GM21390 (cell line): ENCODE measurements at regions not wholly inside any gene's neighbourhood (a gene's known extent, or its start where the extent isn't known, plus 50 kb on each side); places are given as distances from the start of the nearest gene placed in this dataset.
"Not testable (repeated sequence)": the region's sequence is repeated elsewhere in the genome, so short reads cannot be mapped to it uniquely, and the experiment has no call there.

Experiments
- ATAC-seq: cut with Tn5 transposase; IDR thresholded peaks from one replicate; pipeline ENCODE4 v1.9.1; 2021; ENCODE audit not compliant: unreplicated experiment

DNA sequence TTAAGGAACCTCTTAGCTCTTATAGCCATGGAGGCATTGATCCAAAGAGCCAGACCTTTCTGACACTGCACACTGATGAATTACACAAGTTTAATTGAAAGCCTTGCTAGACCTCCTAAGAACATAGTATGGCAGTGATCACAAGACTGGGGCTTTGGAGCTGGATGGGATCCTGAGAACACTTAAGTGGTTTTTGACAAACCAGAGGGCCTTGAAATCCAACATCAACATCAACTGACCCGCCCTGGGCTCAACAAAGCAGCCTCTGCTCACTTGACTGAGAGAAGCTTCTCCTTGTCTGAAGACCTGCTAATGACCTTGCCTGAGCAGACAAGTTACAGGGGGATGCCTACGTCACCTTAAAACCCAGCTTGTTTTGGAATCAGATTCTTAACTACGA lies 257.6 kb downstream of the KLF13 start:
- ATAC-seq = no peak

GRCh38 chr15:31585240-31585639 lies 258.6 kb downstream of the KLF13 start:
- ATAC-seq = no peak

DNA sequence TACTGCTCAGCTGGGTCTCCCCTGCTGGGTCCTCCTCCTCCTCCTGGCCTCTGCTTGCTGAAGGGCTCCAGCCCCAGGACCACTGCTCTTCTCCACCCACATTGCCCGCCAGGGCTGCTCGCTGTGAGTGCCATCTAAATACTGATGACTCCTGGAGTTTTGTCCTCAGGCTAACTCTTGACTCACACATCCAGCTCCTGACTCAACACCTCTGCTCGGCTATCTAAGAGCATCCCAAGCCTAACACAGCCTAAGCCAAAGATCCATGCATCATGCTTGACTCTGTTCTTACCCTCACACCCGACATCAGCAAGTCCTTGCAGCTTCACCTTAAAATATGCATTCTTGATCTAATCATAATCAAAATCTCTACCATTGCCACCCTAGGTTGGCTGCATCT lies 260.2 kb downstream of the KLF13 start:
- no peak for ATAC-seq

- ATAC-seq = no peak
Observed at GRCh38 chr15:31587583-31587982, 260.9 kb downstream of the KLF13 start.

DNA sequence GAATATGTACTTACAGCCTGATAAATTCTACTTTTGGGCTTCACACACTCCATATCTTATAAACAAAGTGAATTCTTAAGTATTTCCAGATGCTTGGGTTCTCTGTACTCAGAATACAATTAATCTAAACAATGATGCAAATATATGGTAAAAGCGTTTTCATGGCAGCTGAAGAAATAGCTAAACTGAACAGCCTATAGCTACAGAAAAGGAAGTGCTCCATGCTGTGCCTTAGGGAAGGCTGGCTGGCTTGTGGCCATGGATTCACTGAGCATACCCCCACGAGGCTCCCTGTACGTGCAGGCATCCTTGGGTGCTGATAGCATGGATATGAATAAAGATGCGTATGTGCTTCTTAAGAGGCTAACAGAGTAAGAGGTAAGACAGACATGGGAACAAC lies 264.0 kb downstream of the KLF13 start:
- no peak for ATAC-seq

DNA sequence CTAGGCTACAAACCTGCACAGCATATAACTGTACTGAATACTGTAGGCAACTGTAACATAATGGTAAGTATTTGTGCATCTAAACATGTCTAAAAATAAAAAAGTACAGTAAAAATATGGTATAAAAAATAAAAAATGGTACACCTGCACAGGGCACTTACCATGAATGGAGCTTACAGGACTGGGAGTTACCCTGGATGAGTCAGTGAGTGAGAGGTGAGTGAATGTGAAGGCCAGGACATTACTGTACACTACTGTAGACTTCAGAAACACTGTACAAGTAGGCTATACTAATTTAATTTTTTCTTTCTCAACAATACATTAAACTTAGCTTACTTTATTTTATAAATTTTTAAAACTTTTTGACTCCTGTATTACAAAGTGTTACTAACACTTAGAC lies 265.3 kb downstream of the KLF13 start:
- ATAC-seq = no peak

- ATAC-seq = no peak
Observed at GRCh38 chr15:31597466-31597865, 270.8 kb downstream of the KLF13 start.

- ATAC-seq = no peak
Observed at GRCh38 chr15:31598620-31599019, 272.0 kb downstream of the KLF13 start.

GRCh38 chr15:31605467-31605931 lies 278.9 kb downstream of the KLF13 start:
- no peak for ATAC-seq

GRCh38 chr15:31606194-31606669 lies 279.6 kb downstream of the KLF13 start:
- ATAC-seq = no peak

GRCh38 chr15:31606931-31607497 lies 280.4 kb downstream of the KLF13 start:
- ATAC-seq = no peak

GRCh38 chr15:31607656-31608055 lies 281.0 kb downstream of the KLF13 start:
- no peak for ATAC-seq

DNA sequence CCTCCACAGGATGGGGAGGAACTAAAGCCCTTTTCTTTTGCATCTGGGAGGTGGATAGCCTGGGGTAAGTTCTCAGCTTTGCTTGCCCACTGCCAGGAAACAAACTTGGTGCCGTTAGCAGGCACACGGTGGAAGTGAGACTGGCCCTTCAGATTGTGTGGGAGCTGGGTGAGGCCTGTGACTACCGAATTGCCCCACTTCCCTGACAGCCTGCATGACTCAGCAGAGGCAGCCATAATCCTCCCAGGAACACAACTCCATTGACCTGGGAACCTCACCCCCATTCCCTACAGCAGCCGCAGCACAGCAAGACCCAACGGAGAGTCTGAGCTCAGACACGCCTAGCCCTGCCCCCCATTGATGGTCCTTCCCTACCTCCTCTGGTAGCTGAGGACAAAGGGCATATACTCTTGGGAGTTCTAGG lies 282.6 kb downstream of the KLF13 start:
- no peak for ATAC-seq

DNA sequence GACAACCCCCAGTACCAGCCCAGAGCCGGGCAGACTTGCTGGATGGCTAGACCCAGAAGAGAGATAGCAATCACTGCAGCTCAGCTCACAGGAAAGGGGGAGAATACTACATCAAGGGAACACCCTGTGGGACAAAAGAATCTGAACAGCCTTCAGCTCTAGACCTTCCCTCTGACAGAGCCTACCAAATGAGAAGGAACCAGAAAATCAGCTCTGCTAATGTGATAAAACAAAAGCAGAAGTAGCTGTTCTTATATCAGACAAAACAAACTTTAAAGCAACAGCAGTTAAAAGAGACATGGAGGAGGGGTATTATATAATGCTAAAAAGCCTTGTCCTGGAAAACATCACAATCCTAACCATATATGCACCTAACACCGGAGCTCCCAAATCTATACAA lies 283.3 kb downstream of the KLF13 start:
- no peak for ATAC-seq

- no peak for ATAC-seq
Observed at GRCh38 chr15:31615643-31616415, 289.2 kb downstream of the KLF13 start.

- not testable (repeated sequence) for ATAC-seq
Observed at GRCh38 chr15:31623297-31623696, 296.7 kb downstream of the KLF13 start.

GRCh38 chr15:31624115-31624514 lies 297.5 kb downstream of the KLF13 start:
- not testable (repeated sequence) for ATAC-seq

- not testable (repeated sequence) for ATAC-seq
Observed at GRCh38 chr15:31635715-31636114, 309.1 kb downstream of the KLF13 start.

DNA sequence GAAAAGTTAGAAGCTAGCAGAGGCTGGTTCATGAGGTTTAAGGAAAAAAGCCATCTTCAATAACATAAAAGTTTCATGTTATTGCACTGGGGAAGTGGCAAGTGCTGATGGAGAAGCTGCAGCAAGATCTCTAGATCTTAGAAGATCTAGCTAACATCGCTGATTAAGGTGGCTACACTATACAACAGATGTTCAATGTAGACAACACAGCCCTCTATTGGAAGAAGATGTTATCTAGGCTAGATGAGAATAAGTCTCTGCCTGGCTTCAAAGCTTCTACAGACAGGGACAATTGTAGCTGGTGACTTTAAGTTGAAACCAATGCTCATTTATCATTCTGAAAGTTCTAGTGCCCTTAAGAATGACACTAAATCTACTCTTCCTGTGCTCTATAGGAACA lies 310.3 kb downstream of the KLF13 start:
- ATAC-seq = not testable (repeated sequence)

DNA sequence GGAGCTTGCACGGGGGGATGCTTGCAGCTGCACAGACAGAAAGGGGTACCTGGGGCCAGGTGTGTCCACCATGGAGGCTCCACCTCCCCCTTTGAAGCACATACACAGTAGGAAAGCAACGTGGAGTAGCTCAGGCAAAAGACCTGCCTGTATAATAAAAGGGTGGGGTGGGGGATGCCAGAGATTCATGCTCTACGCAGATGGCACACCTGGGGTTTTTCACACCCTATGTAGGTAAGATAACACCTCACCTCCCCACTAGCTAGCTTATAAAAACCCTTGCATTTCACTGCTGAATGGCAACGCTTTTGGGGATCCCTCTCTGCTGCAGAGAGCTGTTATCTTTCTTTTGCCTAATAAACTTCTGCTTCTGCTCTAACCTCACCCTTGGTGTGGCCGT lies 317.3 kb downstream of the KLF13 start:
- not testable (repeated sequence) for ATAC-seq

DNA sequence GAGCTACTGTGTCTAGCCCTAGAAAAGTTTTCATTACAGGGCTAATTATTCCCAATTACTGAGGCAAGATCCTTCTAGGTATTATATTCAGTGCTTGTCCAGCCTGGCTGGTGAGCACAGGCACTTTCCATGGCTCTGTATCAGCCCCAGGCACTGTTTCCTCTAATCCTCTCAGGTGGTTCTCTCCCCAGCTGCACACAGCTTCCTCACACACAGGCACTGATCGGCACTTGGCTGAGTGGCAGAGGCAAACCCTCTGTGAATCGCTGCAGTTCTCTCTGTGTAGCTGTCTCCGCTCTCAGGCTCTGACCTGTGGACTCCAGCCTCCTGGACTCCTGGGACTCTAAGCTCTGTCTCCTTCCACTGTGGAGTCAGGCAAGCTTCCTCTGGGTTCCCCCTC lies 318.1 kb downstream of the KLF13 start:
- not testable (repeated sequence) for ATAC-seq

DNA sequence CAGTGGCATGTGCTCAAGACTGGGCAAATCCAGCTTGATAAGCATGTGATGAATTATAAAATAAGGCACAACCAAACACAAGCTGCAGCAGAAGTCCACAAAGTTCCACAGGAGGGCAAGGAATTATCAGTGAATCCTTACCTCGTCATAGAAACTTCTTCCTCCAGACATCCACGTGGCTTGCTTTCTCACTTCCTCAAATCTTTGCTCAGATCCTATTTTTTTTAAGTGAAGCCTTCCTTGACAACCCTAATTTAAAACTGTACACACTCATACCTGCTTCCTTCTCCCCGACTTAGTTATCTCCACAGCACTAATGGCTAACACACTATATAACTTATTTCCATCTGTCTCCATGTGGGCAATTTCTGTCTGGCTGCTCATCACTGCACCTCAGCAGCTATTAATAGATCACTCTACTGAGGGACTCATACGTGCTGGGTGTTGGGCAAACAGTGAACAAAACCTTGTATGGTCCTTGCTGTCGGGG lies 320.7 kb downstream of the KLF13 start:
- ATAC-seq = not testable (repeated sequence)
